Stimulated activated naive CD8-positive, alpha-beta T cell treated with anti-CD3 and anti-CD28 coated beads, Interleukin-15, Interleukin-2, amounts not matched to agents 100 U/mL and 50 U/mL, for 24 hours (primary cell): ENCODE measurements at regions not wholly inside any gene's neighbourhood (a gene's known extent, or its start where the extent isn't known, plus 50 kb on each side); places are given as distances from the start of the nearest gene placed in this dataset.
"Not testable (repeated sequence)": the region's sequence is repeated elsewhere in the genome, so short reads cannot be mapped to it uniquely, and the experiment has no call there.

Experiments
- ATAC-seq: fragments of 150-1000 bp; cut with Tn5 transposase; one replicate; pipeline ENCODE4 v1.10.0; 2021
- DNase-seq: peaks from one replicate; pipeline ENCODE4 v3.0.0; 2021

GRCh38 chr9:89674667-89675057 is 69.8 kb downstream of the GADD45G start:
- ATAC-seq, result no peak
- no peak for DNase-seq

GRCh38 chr9:89675058-89675742 is 70.4 kb downstream of the GADD45G start:
- DNase-seq, result no peak
- no peak for ATAC-seq

- ATAC-seq (no peak), DNase-seq (no peak)
Observed at GRCh38 chr9:89676281-89676680, 71.5 kb downstream of the GADD45G start.

- no peak for DNase-seq
- ATAC-seq, result no peak
Observed at GRCh38 chr9:89677702-89678395, 73.0 kb downstream of the GADD45G start.

GRCh38 chr9:89678396-89679015 is 73.7 kb downstream of the GADD45G start:
- no peak for ATAC-seq

GRCh38 chr9:89679016-89679415 is 74.2 kb downstream of the GADD45G start:
- ATAC-seq, result no peak
- no peak for DNase-seq

More at GRCh38 chr9:89678396-89679015, 73.7 kb downstream of the GADD45G start:
- no peak for DNase-seq

GRCh38 chr9:89679581-89679980 is 74.8 kb downstream of the GADD45G start:
- no peak for ATAC-seq
- no peak for DNase-seq

- DNase-seq, result no peak
Observed at GRCh38 chr9:89680547-89681467, 76.0 kb downstream of the GADD45G start.

GRCh38 chr9:89681468-89681859 is 76.7 kb downstream of the GADD45G start:
- ATAC-seq, DNase-seq: not testable (repeated sequence)

More at GRCh38 chr9:89680547-89681467, 76.0 kb downstream of the GADD45G start:
- ATAC-seq, result no peak

- no peak for ATAC-seq
- DNase-seq, result no peak
Observed at GRCh38 chr9:89683626-89684025, 78.8 kb downstream of the GADD45G start.

GRCh38 chr9:89684218-89684617 is 79.4 kb downstream of the GADD45G start:
- ATAC-seq (no peak), DNase-seq (no peak)

GRCh38 chr9:89684912-89685636 is 80.3 kb downstream of the GADD45G start:
- DNase-seq, result no peak
- no peak for ATAC-seq

- DNase-seq (no peak), ATAC-seq (no peak)
Observed at GRCh38 chr9:89685698-89686097, 80.9 kb downstream of the GADD45G start.

- no peak for ATAC-seq
- DNase-seq, result no peak
Observed at GRCh38 chr9:89686126-89686525, 81.3 kb downstream of the GADD45G start.

GRCh38 chr9:89686621-89687020 is 81.8 kb downstream of the GADD45G start:
- no peak for DNase-seq
- no peak for ATAC-seq

- DNase-seq (no peak), ATAC-seq (no peak)
Observed at GRCh38 chr9:89687188-89687587, 82.4 kb downstream of the GADD45G start.

- DNase-seq (no peak), ATAC-seq (no peak)
Observed at GRCh38 chr9:89687848-89688247, 83.0 kb downstream of the GADD45G start.

- not testable (repeated sequence) for DNase-seq, ATAC-seq
Observed at GRCh38 chr9:89689321-89689720, 84.5 kb downstream of the GADD45G start.

GRCh38 chr9:89690334-89690912 is 85.6 kb downstream of the GADD45G start:
- ATAC-seq (peak; percentile 74), DNase-seq (no peak)

- ATAC-seq (no peak), DNase-seq (no peak)
Observed at GRCh38 chr9:89695441-89695891, 90.7 kb downstream of the GADD45G start.

GRCh38 chr9:89695979-89696378 is 91.2 kb downstream of the GADD45G start:
- not testable (repeated sequence) for ATAC-seq, DNase-seq
